Right renal cortex interstitium (tissue), 3 donors: ENCODE measurements at regions not wholly inside any gene's neighbourhood (a gene's known extent, or its start where the extent isn't known, plus 50 kb on each side); places are given as distances from the start of the nearest gene placed in this dataset.
A peak's percentile ranks its signal among the peaks of the same experiment; 100 is the strongest.
"Not testable (repeated sequence)": the region's sequence is repeated elsewhere in the genome, so short reads cannot be mapped to it uniquely, and the experiment has no call there.

Experiments used
- DNase-seq, 3 donors: peaks; one replicate each; pipeline ENCODE4 v3.0.0-alpha.2; 2013; ENCODE audit warnings: low read depth in 3 of 3, low spot score in 2 of 3

GRCh38 chr7:138308136-138308535 lies 151.9 kb upstream of the TRIM24 start:
- no peak for DNase-seq

- DNase-seq, result no peak
Measured at GRCh38 chr7:138309186-138309585, 150.9 kb upstream of the TRIM24 start.

- DNase-seq, result no peak
Measured at GRCh38 chr7:138313829-138314178, 146.3 kb upstream of the TRIM24 start.

GRCh38 chr7:138316421-138317043 lies 143.5 kb upstream of the TRIM24 start:
- DNase-seq, result peak in 2 of 3 donors; percentile 13 to 15

GRCh38 chr7:138317044-138317596 lies 142.9 kb upstream of the TRIM24 start:
- DNase-seq, result no peak

GRCh38 chr7:138324941-138325340 lies 135.1 kb upstream of the TRIM24 start:
- no peak for DNase-seq

- no peak for DNase-seq
Measured at GRCh38 chr7:138325434-138325833, 134.6 kb upstream of the TRIM24 start.

- DNase-seq, result no peak
Measured at GRCh38 chr7:138328215-138328614, 131.8 kb upstream of the TRIM24 start.

GRCh38 chr7:138332850-138333249 lies 127.2 kb upstream of the TRIM24 start:
- DNase-seq, result not testable (repeated sequence)

- peak in 1 of 3 donors; percentile 7 for DNase-seq
Measured at GRCh38 chr7:138338361-138338760, 121.7 kb upstream of the TRIM24 start.

- not testable (repeated sequence) for DNase-seq
Measured at GRCh38 chr7:138339229-138339628, 120.8 kb upstream of the TRIM24 start.

GRCh38 chr7:138342990-138343389 lies 117.1 kb upstream of the TRIM24 start:
- no peak for DNase-seq

GRCh38 chr7:138345567-138345966 lies 114.5 kb upstream of the TRIM24 start:
- DNase-seq, result no peak

GRCh38 chr7:138346975-138347374 lies 113.1 kb upstream of the TRIM24 start:
- DNase-seq, result no peak

- no peak for DNase-seq
Measured at GRCh38 chr7:138349841-138350700, 110.0 kb upstream of the TRIM24 start.

GRCh38 chr7:138350701-138351357 lies 109.2 kb upstream of the TRIM24 start:
- DNase-seq, result no peak

- DNase-seq, result no peak
Measured at GRCh38 chr7:138352570-138353461, 107.2 kb upstream of the TRIM24 start.

GRCh38 chr7:138354066-138354465 lies 106.0 kb upstream of the TRIM24 start:
- DNase-seq, result no peak

- no peak for DNase-seq
Measured at GRCh38 chr7:138355254-138355653, 104.8 kb upstream of the TRIM24 start.

GRCh38 chr7:138358850-138359341 lies 101.2 kb upstream of the TRIM24 start:
- no peak for DNase-seq
